Stomach (tissue), 8 donors: ENCODE measurements at regions not wholly inside any gene's neighbourhood (a gene's known extent, or its start where the extent isn't known, plus 50 kb on each side); places are given as distances from the start of the nearest gene placed in this dataset.

ENCODE experiments used
- DNase-seq, 2 donors: peaks; one replicate each; pipeline versions ENCODE4 v3.0.0 to v3.0.0-alpha.2; 2013 to 2019
- H3K27ac ChIP-seq, 5 donors: fragments of 200-600 bp in 4 of 5; sonication (generic) in 4 of 5; one replicate each; pipeline ENCODE4 v1.5.1; 2013 to 2019; ENCODE audit warnings: mild to moderate bottlenecking in 1 of 5, moderate library complexity in 1 of 5
- H3K27me3 ChIP-seq, 3 donors: fragments of 200-600 bp; sonication (generic); one replicate each; pipeline ENCODE4 v1.5.1; 2017 to 2019; ENCODE audit warnings: mixed run types in 1 of 3
- H3K36me3 ChIP-seq, 4 donors: fragments of 200-600 bp; sonication (generic); 1 replicate in 3 of 4; 2 replicates in 1 of 4; pipeline ENCODE4 v1.5.1; 2016 to 2019
- H3K4me1 ChIP-seq, 4 donors: fragments of 200-600 bp; sonication (generic); one replicate each; pipeline ENCODE4 v1.5.1; 2016 to 2019
- H3K4me3 ChIP-seq, 4 donors: fragments of 200-600 bp; sonication (generic) in 3 of 4; one replicate each; pipeline ENCODE4 v1.5.1; 2016 to 2019; ENCODE audit warnings: mild to moderate bottlenecking in 1 of 4
- H3K9me3 ChIP-seq, 4 donors: fragments of 200-600 bp; sonication (generic); one replicate each; pipeline ENCODE4 v1.5.1; 2016 to 2019
- EP300 ChIP-seq: sonication (generic); formaldehyde crosslinking; IDR thresholded peaks from one replicate; pipeline ENCODE4 v1.6.1; 2017; ENCODE audit warnings: antibody characterized with exemption
- POLR2A ChIP-seq, 4 donors: fragments of 450-650 bp; IDR thresholded peaks; one replicate each; pipeline ENCODE4 v1.6.1; 2016; ENCODE audit warnings: antibody characterized with exemption in 4 of 4, control low read depth in 2 of 4, mild to moderate bottlenecking in 1 of 4, moderate library complexity in 1 of 4
- POLR2AphosphoS5 ChIP-seq, 3 donors: sonication (generic); formaldehyde crosslinking; IDR thresholded peaks; one replicate each; pipeline ENCODE4 v1.6.1; 2016; ENCODE audit warnings: antibody characterized with exemption in 3 of 3
- WGBS, 5 donors: extraction: QIAGEN DNeasy Blood & Tissue Kit in 3 of 5; methylation state at CpG; one replicate each; pipeline versions ENCODE4 v1.1.5 to v1.1.7; 2013 to 2018; 5-methylcytosine and 5-hydroxymethylcytosine counted together
- intact Hi-C: fragments of 100-400 bp; cut with DNase I; formaldehyde crosslinking; loops from one replicate; pipeline ENCODE4 v1.15.1; 2023; ENCODE audit warnings: low total_unique reads
- TF ChIP-seq, protein P1 (sequence below), 7 experiments: fragments of 450-650 bp in 4 of 7; fragments of 200-600 bp in 3 of 7; sonication (generic) in 3 of 7; IDR thresholded peaks; one replicate each; pipeline ENCODE4 v1.5.1; 2016 to 2019; ENCODE audit warnings: antibody characterized with exemption in 7 of 7, control low read depth in 2 of 7, mild to moderate bottlenecking in 1 of 7
- donor health status: healthy with polysubstance abuse.
- donor health status: Bipolar disorder and iron deficiency.
- donor health status: healthy.

DNA sequence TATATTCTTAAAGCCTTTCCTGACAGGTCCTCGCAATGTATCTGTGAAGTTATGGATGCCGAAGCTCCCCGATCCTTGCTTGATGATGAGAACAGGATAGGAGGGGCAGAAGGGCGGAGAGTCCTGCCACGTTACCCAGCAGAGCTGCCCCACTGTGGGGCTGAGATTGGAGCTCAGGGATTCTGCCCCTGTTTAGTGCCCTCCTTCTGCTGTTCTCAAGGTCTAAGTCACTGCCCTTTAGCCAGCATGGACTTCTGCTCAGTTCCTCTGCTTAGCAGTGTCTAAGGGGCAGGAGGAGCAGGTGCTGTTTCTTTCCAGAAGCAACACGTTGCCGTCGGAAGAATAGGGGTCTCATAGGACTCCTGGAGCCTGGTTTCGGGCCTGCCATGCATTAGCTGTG, 164.2 kb upstream of the B3GAT1 start:
- TF ChIP-seq, protein P1, sequence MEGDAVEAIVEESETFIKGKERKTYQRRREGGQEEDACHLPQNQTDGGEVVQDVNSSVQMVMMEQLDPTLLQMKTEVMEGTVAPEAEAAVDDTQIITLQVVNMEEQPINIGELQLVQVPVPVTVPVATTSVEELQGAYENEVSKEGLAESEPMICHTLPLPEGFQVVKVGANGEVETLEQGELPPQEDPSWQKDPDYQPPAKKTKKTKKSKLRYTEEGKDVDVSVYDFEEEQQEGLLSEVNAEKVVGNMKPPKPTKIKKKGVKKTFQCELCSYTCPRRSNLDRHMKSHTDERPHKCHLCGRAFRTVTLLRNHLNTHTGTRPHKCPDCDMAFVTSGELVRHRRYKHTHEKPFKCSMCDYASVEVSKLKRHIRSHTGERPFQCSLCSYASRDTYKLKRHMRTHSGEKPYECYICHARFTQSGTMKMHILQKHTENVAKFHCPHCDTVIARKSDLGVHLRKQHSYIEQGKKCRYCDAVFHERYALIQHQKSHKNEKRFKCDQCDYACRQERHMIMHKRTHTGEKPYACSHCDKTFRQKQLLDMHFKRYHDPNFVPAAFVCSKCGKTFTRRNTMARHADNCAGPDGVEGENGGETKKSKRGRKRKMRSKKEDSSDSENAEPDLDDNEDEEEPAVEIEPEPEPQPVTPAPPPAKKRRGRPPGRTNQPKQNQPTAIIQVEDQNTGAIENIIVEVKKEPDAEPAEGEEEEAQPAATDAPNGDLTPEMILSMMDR (IDR thresholded peaks at IDR 0.05) = no peak
- TF ChIP-seq EP300 = no peak
- TF ChIP-seq POLR2A (IDR thresholded peaks at IDR 0.05) = no peak
- no peak for TF ChIP-seq POLR2AphosphoS5 (IDR thresholded peaks at IDR 0.05)

DNA sequence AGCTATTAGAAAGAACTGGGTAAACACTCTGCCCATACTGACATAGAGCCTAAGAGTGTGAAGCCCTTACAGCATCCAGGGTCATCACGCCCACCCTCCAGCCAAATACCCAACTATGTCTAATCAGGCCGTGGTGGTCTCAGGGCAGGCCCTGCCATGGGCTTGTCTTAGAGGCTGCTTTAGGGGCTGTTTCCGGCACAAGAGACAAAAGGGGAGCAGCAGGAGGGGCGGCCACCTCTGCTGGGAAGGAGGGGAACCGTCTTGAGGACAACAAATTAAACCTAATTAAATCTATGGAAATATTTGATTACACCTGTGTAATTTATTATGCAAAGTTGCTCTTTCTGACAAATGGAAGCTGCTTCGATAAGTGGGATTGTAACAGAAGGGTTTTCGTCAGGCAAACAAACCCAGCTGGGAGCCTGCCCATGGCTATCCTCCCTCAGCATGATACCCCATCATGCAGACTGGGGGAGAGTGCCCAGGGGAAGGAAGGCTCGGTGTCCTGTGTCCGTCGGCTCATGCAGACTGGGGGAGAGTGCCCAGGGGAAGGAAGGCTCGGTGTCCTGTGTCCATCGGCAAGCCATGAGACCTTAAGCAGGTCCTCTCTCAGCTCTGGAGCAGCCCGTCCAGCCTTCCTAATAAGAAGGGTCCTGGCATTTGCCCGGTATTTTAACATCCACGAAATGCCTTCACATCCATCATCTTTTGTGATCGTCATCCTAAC, 163.6 kb upstream of the B3GAT1 start:
- Histone ChIP-seq H3K36me3 (no peaks in the 10 kb centered on the region), H3K4me3 (no peak overlapping the region), H3K27ac (no peak overlapping the region), H3K4me1 (peaks cover 0 to 19% (median 0%) of the 10 kb centered on the region in 4 donors), H3K27me3 (peaks cover 0 to 41% (median 5%) of the 10 kb centered on the region in 3 donors), H3K9me3 (no peaks in the 10 kb centered on the region)
- intact Hi-C loops = no loop called here
- no peak for DNase-seq
- TF ChIP-seq POLR2A (IDR thresholded peaks at IDR 0.05) (no peak), POLR2AphosphoS5 (IDR thresholded peaks at IDR 0.05) (no peak), EP300 (no peak)
- TF ChIP-seq, protein P1 (IDR thresholded peaks at IDR 0.05) = no peak
- WGBS, 5 donors = 62 to 76% (median 67%) methylated on average over 14 to 16 of the region's 16 CpGs

More for the DNA sequence above, 164.2 kb upstream of the B3GAT1 start:
- peaks cover 0 to 19% (median 0%) of the 10 kb centered on the region in 4 donors for H3K4me1 ChIP-seq
- no peak overlapping the region for H3K27ac ChIP-seq
- H3K36me3 ChIP-seq = no peaks in the 10 kb centered on the region
- intact Hi-C loops = no loop called here
- H3K9me3 ChIP-seq = no peaks in the 10 kb centered on the region
- no peak for DNase-seq
- WGBS, 5 donors = 69 to 83% (median 73%) methylated on average over 9 of the region's 9 CpGs
- peaks cover 0 to 47% (median 5%) of the 10 kb centered on the region in 3 donors for H3K27me3 ChIP-seq
- H3K4me3 ChIP-seq = no peak overlapping the region

DNA sequence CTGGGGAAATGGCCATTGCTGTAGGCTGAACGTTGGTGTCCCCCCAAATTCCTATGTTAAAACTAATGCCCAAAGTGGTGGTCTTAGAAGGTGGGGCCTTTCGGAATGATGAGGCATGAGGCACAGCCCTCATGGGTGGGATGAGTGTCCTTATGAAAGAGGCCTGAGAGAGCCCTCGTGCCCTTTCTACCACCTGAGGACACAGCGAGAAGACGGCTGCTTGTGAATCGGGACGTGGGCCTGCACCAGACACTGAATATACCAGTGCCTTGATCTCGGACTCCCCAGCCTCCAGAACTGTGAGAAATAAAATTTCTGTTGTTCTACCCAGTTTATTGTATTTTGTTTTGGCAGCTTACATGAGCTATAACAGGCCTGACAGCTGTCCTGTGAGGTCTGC, 162.9 kb upstream of the B3GAT1 start:
- H3K27me3 ChIP-seq = peaks cover 0 to 33% (median 5%) of the 10 kb centered on the region in 3 donors
- peaks cover 0 to 13% (median 0%) of the 10 kb centered on the region in 4 donors for H3K4me1 ChIP-seq
- intact Hi-C loops = no loop called here
- WGBS, 5 donors = 79 to 90% (median 88%) methylated on average over 8 of the region's 8 CpGs
- no peak for DNase-seq
- no peak overlapping the region for H3K27ac ChIP-seq
- no peaks in the 10 kb centered on the region for H3K9me3 ChIP-seq
- H3K36me3 ChIP-seq = no peaks in the 10 kb centered on the region
- TF ChIP-seq, protein P1 (IDR thresholded peaks at IDR 0.05) = no peak
- TF ChIP-seq EP300 = no peak
- no peak for TF ChIP-seq POLR2AphosphoS5 (IDR thresholded peaks at IDR 0.05)
- no peak for TF ChIP-seq POLR2A (IDR thresholded peaks at IDR 0.05)
- no peak overlapping the region for H3K4me3 ChIP-seq

DNA sequence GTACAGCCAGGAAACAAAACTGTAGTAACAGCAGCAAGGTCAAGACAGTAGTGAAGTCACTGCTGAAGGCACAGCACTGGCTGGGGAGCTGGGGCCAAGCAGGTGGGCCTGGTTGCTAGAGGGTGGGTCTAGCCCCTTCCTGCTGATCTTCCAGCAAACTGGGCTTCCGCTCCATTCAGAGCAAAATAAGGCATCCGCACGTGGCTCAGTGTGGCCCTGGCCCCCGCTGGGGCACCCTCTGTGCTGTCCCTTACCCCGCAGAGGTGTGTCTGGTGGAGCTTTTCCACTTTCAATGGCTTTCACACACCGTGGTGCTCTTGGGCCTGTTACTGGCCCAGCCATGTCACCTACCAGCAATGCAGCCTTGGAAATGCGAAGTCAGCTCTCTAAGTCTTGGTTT, 162.4 kb upstream of the B3GAT1 start:
- TF ChIP-seq POLR2A (IDR thresholded peaks at IDR 0.05) (no peak), EP300 (no peak), POLR2AphosphoS5 (IDR thresholded peaks at IDR 0.05) (no peak)
- TF ChIP-seq, protein P1 (IDR thresholded peaks at IDR 0.05) = no peak
- 82 to 94% (median 87%) methylated on average over 6 to 7 of the region's 7 CpGs for WGBS, 5 donors
- H3K9me3 ChIP-seq = no peaks in the 10 kb centered on the region
- no peak for DNase-seq
- H3K36me3 ChIP-seq = no peaks in the 10 kb centered on the region
- H3K27me3 ChIP-seq = peaks cover 0 to 31% (median 0%) of the 10 kb centered on the region in 3 donors
- peaks cover 0 to 11% (median 0%) of the 10 kb centered on the region in 4 donors for H3K4me1 ChIP-seq
- no peak overlapping the region for H3K27ac ChIP-seq
- intact Hi-C loops = no loop called here
- no peak overlapping the region for H3K4me3 ChIP-seq
